ENCODE measurements at regions not wholly inside any gene's neighbourhood (a gene's known extent, or its start where the extent isn't known, plus 50 kb on each side); places are given as distances from the start of the nearest gene placed in this dataset.
"Not testable (repeated sequence)": the region's sequence is repeated elsewhere in the genome, so short reads cannot be mapped to it uniquely, and the experiment has no call there.

- DNase-seq (ENCODE audit: low read depth in 2 of 2): no peak
Measured at GRCh38 chr6:166877906-166878305, 78.4 kb downstream of the RNASET2 start.

GRCh38 chr6:166877349-166877748 lies 79.0 kb downstream of the RNASET2 start:
- no peak for DNase-seq (ENCODE audit: low read depth in 2 of 2)

- DNase-seq (ENCODE audit: low read depth in 2 of 2): no peak
Measured at GRCh38 chr6:166872531-166873009, 83.8 kb downstream of the RNASET2 start.

- DNase-seq (ENCODE audit: low read depth in 2 of 2): no peak
Measured at GRCh38 chr6:166870602-166871208, 85.6 kb downstream of the RNASET2 start.

- DNase-seq (ENCODE audit: low read depth in 2 of 2): no peak
Measured at GRCh38 chr6:166866839-166867637, 89.3 kb downstream of the RNASET2 start.

- DNase-seq (ENCODE audit: low read depth in 2 of 2): no peak
Measured at GRCh38 chr6:166864333-166864732, 92.0 kb downstream of the RNASET2 start.

- no peak for DNase-seq (ENCODE audit: low read depth in 2 of 2)
Measured at GRCh38 chr6:166862978-166863530, 93.3 kb downstream of the RNASET2 start.

GRCh38 chr6:166862287-166862977 lies 93.9 kb downstream of the RNASET2 start:
- DNase-seq (ENCODE audit: low read depth in 2 of 2): no peak

- DNase-seq (ENCODE audit: low read depth in 2 of 2): no peak
Measured at GRCh38 chr6:166861961-166862286, 94.4 kb downstream of the RNASET2 start.

GRCh38 chr6:166861304-166861703 lies 95.0 kb downstream of the RNASET2 start:
- no peak for DNase-seq (ENCODE audit: low read depth in 2 of 2)

GRCh38 chr6:166860392-166860791 lies 96.0 kb downstream of the RNASET2 start:
- DNase-seq (ENCODE audit: low read depth in 2 of 2): no peak

- no peak for DNase-seq (ENCODE audit: low read depth in 2 of 2)
Measured at GRCh38 chr6:166855416-166855815, 100.9 kb downstream of the RNASET2 start.

- no peak for DNase-seq (ENCODE audit: low read depth in 2 of 2)
Measured at GRCh38 chr6:166853371-166854325, 102.7 kb downstream of the RNASET2 start.

- no peak for DNase-seq (ENCODE audit: low read depth in 2 of 2)
Measured at GRCh38 chr6:166852451-166852975, 103.8 kb downstream of the RNASET2 start.

GRCh38 chr6:166851911-166852310 lies 104.4 kb downstream of the RNASET2 start:
- no peak for DNase-seq (ENCODE audit: low read depth in 2 of 2)

GRCh38 chr6:166851426-166851825 lies 104.9 kb downstream of the RNASET2 start:
- no peak for DNase-seq (ENCODE audit: low read depth in 2 of 2)

GRCh38 chr6:166850677-166851076 lies 105.7 kb downstream of the RNASET2 start:
- no peak for DNase-seq (ENCODE audit: low read depth in 2 of 2)

GRCh38 chr6:166849749-166850183 lies 106.6 kb downstream of the RNASET2 start:
- DNase-seq (ENCODE audit: low read depth in 2 of 2): no peak

GRCh38 chr6:166848979-166849748 lies 107.2 kb downstream of the RNASET2 start:
- DNase-seq (ENCODE audit: low read depth in 2 of 2): no peak

GRCh38 chr6:166846446-166847142 lies 109.8 kb downstream of the RNASET2 start:
- not testable (repeated sequence) for DNase-seq (ENCODE audit: low read depth in 2 of 2)

Data from stimulated activated CD8-positive, alpha-beta memory T cell treated with anti-CD3 and anti-CD28 coated beads, Interleukin-2, amount 100 ng/mL, for 1 hour (primary cell).